Islet of Langerhans (tissue), 1 donor: ENCODE measurements at regions not wholly inside any gene's neighbourhood (a gene's known extent, or its start where the extent isn't known, plus 50 kb on each side); places are given as distances from the start of the nearest gene placed in this dataset.
"Not testable (repeated sequence)": the region's sequence is repeated elsewhere in the genome, so short reads cannot be mapped to it uniquely, and the experiment has no call there.

Source experiments
- FAIRE-seq: peaks from one replicate; lab custom pipeline; 2011; peaks lifted over from hg19 to GRCh38; lab: Jason Lieb, UNC

GRCh38 chrX:84865113-84865512, 138.6 kb upstream of the APOOL start:
- no peak for FAIRE-seq

- FAIRE-seq, result not testable (repeated sequence)
These were observed 133.4 kb upstream of the APOOL start for GRCh38 chrX:84870281-84870680.

GRCh38 chrX:84872160-84872771, 131.4 kb upstream of the APOOL start:
- not testable (repeated sequence) for FAIRE-seq

GRCh38 chrX:84873176-84873575, 130.5 kb upstream of the APOOL start:
- FAIRE-seq, result no peak

GRCh38 chrX:84876876-84877275, 126.8 kb upstream of the APOOL start:
- no peak for FAIRE-seq

GRCh38 chrX:84893897-84894296, 109.8 kb upstream of the APOOL start:
- no peak for FAIRE-seq

GRCh38 chrX:84907324-84907968, 96.2 kb upstream of the APOOL start:
- FAIRE-seq, result peak; percentile 97

GRCh38 chrX:84909151-84909550, 94.5 kb upstream of the APOOL start:
- no peak for FAIRE-seq

GRCh38 chrX:84924624-84925023, 79.1 kb upstream of the APOOL start:
- no peak for FAIRE-seq

- FAIRE-seq, result no peak
These were observed 70.9 kb upstream of the APOOL start for GRCh38 chrX:84932814-84933213.

GRCh38 chrX:84933956-84934556, 69.6 kb upstream of the APOOL start:
- no peak for FAIRE-seq
